Left forelimb (tissue), 1 donor: ENCODE measurements at regions not wholly inside any gene's neighbourhood (a gene's known extent, or its start where the extent isn't known, plus 50 kb on each side); places are given as distances from the start of the nearest gene placed in this dataset.
A peak's percentile ranks its signal among the peaks of the same experiment; 100 is the strongest.

Source experiments
- DNase-seq: peaks from one replicate; pipeline ENCODE4 v3.0.0-alpha.2; 2018; ENCODE audit warnings: low spot score

- DNase-seq: peak; percentile 30
Observed at GRCh38 chr10:128316121-128316726, 190.0 kb upstream of the MKI67 start.

- peak; percentile 40 for DNase-seq
Observed at GRCh38 chr10:128316925-128317324, 190.7 kb upstream of the MKI67 start.

GRCh38 chr10:128318366-128318765 lies 192.1 kb upstream of the MKI67 start:
- DNase-seq: peak; percentile 41

GRCh38 chr10:128318913-128319312 lies 192.7 kb upstream of the MKI67 start:
- peak; percentile 42 for DNase-seq

- DNase-seq: peak; percentile 18
Observed at GRCh38 chr10:128322106-128322505, 195.9 kb upstream of the MKI67 start.

- DNase-seq: no peak
Observed at GRCh38 chr10:128322950-128323349, 196.7 kb upstream of the MKI67 start.

GRCh38 chr10:128324058-128324827 lies 198.0 kb upstream of the MKI67 start:
- peak; percentile 66 for DNase-seq

GRCh38 chr10:128325788-128326187 lies 199.6 kb upstream of the MKI67 start:
- DNase-seq: no peak

- no peak for DNase-seq
Observed at GRCh38 chr10:128326251-128326650, 200.0 kb upstream of the MKI67 start.

- peak; percentile 25 for DNase-seq
Observed at GRCh38 chr10:128326851-128327250, 200.6 kb upstream of the MKI67 start.

GRCh38 chr10:128336401-128336800 lies 210.2 kb upstream of the MKI67 start:
- DNase-seq: no peak

- peak; percentile 84 for DNase-seq
Observed at GRCh38 chr10:128337860-128338378, 211.7 kb upstream of the MKI67 start.

GRCh38 chr10:128338951-128339350 lies 212.7 kb upstream of the MKI67 start:
- DNase-seq: no peak

- DNase-seq: no peak
Observed at GRCh38 chr10:128339753-128340152, 213.5 kb upstream of the MKI67 start.

- DNase-seq: no peak
Observed at GRCh38 chr10:128345353-128345752, 219.1 kb upstream of the MKI67 start.

GRCh38 chr10:128360783-128361182 lies 234.6 kb upstream of the MKI67 start:
- DNase-seq: no peak

GRCh38 chr10:128361487-128361886 lies 235.3 kb upstream of the MKI67 start:
- DNase-seq: no peak

- DNase-seq: no peak
Observed at GRCh38 chr10:128362514-128362913, 236.3 kb upstream of the MKI67 start.

GRCh38 chr10:128364631-128365030 lies 238.4 kb upstream of the MKI67 start:
- no peak for DNase-seq

GRCh38 chr10:128365156-128365725 lies 239.0 kb upstream of the MKI67 start:
- no peak for DNase-seq

- no peak for DNase-seq
Observed at GRCh38 chr10:128367807-128368206, 241.6 kb upstream of the MKI67 start.

- DNase-seq: no peak
Observed at GRCh38 chr10:128369101-128369650, 243.0 kb upstream of the MKI67 start.
